CD4-positive, alpha-beta T cell treated with Interleukin-6 at 100 ng/mL for 8 hours (primary cell): ENCODE measurements at regions not wholly inside any gene's neighbourhood (a gene's known extent, or its start where the extent isn't known, plus 50 kb on each side); places are given as distances from the start of the nearest gene placed in this dataset.
"Not testable (repeated sequence)": the region's sequence is repeated elsewhere in the genome, so short reads cannot be mapped to it uniquely, and the experiment has no call there.

Experiments used
- DNase-seq: peaks from one replicate; pipeline ENCODE4 v3.0.0-alpha.2; 2020; ENCODE audit warnings: mixed read lengths, low spot score

GRCh38 chr4:19510993-19511392 is 740.7 kb upstream of the SLIT2 start:
- no peak for DNase-seq

- no peak for DNase-seq
Observed at GRCh38 chr4:19508442-19508841, 743.3 kb upstream of the SLIT2 start.

GRCh38 chr4:19497705-19498104 is 754.0 kb upstream of the SLIT2 start:
- no peak for DNase-seq

- no peak for DNase-seq
Observed at GRCh38 chr4:19496756-19497155, 754.9 kb upstream of the SLIT2 start.

GRCh38 chr4:19494961-19495360 is 756.7 kb upstream of the SLIT2 start:
- DNase-seq, result no peak

GRCh38 chr4:19492606-19493005 is 759.1 kb upstream of the SLIT2 start:
- no peak for DNase-seq

GRCh38 chr4:19486400-19486799 is 765.3 kb upstream of the SLIT2 start:
- DNase-seq, result no peak

- no peak for DNase-seq
Observed at GRCh38 chr4:19478791-19479190, 772.9 kb upstream of the SLIT2 start.

- DNase-seq, result no peak
Observed at GRCh38 chr4:19473569-19473968, 778.1 kb upstream of the SLIT2 start.

- DNase-seq, result no peak
Observed at GRCh38 chr4:19472666-19473065, 779.0 kb upstream of the SLIT2 start.

GRCh38 chr4:19470001-19470400 is 781.7 kb upstream of the SLIT2 start:
- DNase-seq, result not testable (repeated sequence)

GRCh38 chr4:19462117-19462516 is 789.6 kb upstream of the SLIT2 start:
- DNase-seq, result no peak

GRCh38 chr4:19455850-19456602 is 795.7 kb upstream of the SLIT2 start:
- DNase-seq, result no peak

- DNase-seq, result no peak
Observed at GRCh38 chr4:19455196-19455595, 796.5 kb upstream of the SLIT2 start.

GRCh38 chr4:19438233-19438632 is 813.5 kb upstream of the SLIT2 start:
- DNase-seq, result no peak

- no peak for DNase-seq
Observed at GRCh38 chr4:19437008-19437407, 814.7 kb upstream of the SLIT2 start.

GRCh38 chr4:19429684-19430083 is 822.0 kb upstream of the SLIT2 start:
- DNase-seq, result no peak

GRCh38 chr4:19425146-19425545 is 826.6 kb upstream of the SLIT2 start:
- DNase-seq, result no peak

- no peak for DNase-seq
Observed at GRCh38 chr4:19417256-19417655, 834.4 kb upstream of the SLIT2 start.

GRCh38 chr4:19416146-19416545 is 835.6 kb upstream of the SLIT2 start:
- DNase-seq, result no peak

- DNase-seq, result no peak
Observed at GRCh38 chr4:19408490-19408889, 843.2 kb upstream of the SLIT2 start.

- DNase-seq, result no peak
Observed at GRCh38 chr4:19406789-19407188, 844.9 kb upstream of the SLIT2 start.

GRCh38 chr4:19403786-19404370 is 847.8 kb upstream of the SLIT2 start:
- no peak for DNase-seq

GRCh38 chr4:19402581-19403065 is 849.1 kb upstream of the SLIT2 start:
- DNase-seq, result no peak
